ENCODE measurements at regions not wholly inside any gene's neighbourhood (a gene's known extent, or its start where the extent isn't known, plus 50 kb on each side); places are given as distances from the start of the nearest gene placed in this dataset.

DNA sequence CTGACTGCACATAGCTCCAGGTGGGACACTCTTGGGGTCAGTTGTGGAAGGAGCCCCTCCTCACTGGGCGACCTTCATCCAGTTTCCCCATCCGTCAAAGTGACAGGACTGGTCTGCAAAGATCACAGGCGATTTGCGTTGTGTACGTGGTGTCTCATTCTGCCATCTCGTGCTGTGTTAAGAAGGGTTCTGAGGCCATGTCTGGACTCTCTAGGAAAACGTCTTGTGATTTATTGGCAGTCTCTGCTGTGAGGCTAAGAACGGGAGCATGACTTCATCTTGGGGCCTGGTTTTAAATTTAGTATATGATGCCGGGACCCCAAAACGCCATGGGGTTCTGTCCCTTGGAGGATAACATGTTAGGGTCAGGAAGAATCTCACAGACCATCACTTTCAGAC is 65.2 kb upstream of the CIBAR2 start:
- peaks cover 5% of the 10 kb centered on the region; the same call in 1 of the 2 replicates for H3K79me2 ChIP-seq (ENCODE audit: low read depth)
- no peaks in the 10 kb centered on the region for H3K9me3 ChIP-seq (ENCODE audit: insufficient read depth, low read depth)
- intact Hi-C loops (cut with micrococcal nuclease; ENCODE audit: unreplicated experiment) = no loop called here
- no peaks in the 10 kb centered on the region for H3K9me2 ChIP-seq (ENCODE audit: insufficient read depth)
- H3K4me1 ChIP-seq (replicated peaks; ENCODE audit: insufficient read depth) = peaks cover 27% of the 10 kb centered on the region
- H3K27me3 ChIP-seq (ENCODE audit: insufficient read depth, low read depth) = no peaks in the 10 kb centered on the region
- peak in 1 of 2 experiments; percentile 18 for DNase-seq
- peaks cover 17% of the 10 kb centered on the region; the same call in 1 of the 2 replicates for H3F3A ChIP-seq (ENCODE audit: insufficient read depth, low read depth)
- H3K4me2 ChIP-seq = no peak overlapping the region
- TF ChIP-seq CTCF (conservative IDR thresholded peaks at IDR 0.05) = no peak
- no peak for TF ChIP-seq EZH2 (IDR thresholded peaks at IDR 0.05; ENCODE audit: low read depth)
- no peak overlapping the region for H3K27ac ChIP-seq
- H3K4me3 ChIP-seq = no peak overlapping the region
- H3K36me3 ChIP-seq (ENCODE audit: low read depth) = no peaks in the 10 kb centered on the region
- no TSS peak for BruUV-seq (replicated peaks)
- H2AFZ ChIP-seq = no peak overlapping the region
- H4K20me1 ChIP-seq (ENCODE audit: insufficient read depth) = no peaks in the 10 kb centered on the region
- ChIA-PET CTCF (no interaction called here), POLR2A (ENCODE audit: unreplicated experiment) (no interaction called here)

GRCh38 chr16:85178006-85178591 is 65.8 kb upstream of the CIBAR2 start:
- CTCF ChIA-PET = no interaction called here
- peaks cover 21% of the 10 kb centered on the region for H3K4me1 ChIP-seq (replicated peaks; ENCODE audit: insufficient read depth)
- intact Hi-C loops (cut with micrococcal nuclease; ENCODE audit: unreplicated experiment) = no loop called here
- H2AFZ ChIP-seq = no peak overlapping the region
- H3K9me3 ChIP-seq (ENCODE audit: insufficient read depth, low read depth) = no peaks in the 10 kb centered on the region
- DNase-seq = peak in 1 of 2 experiments; percentile 3
- H3F3A ChIP-seq (ENCODE audit: insufficient read depth, low read depth) = peaks cover 12% of the 10 kb centered on the region; the same call in 1 of the 2 replicates
- no TSS peak for BruUV-seq (replicated peaks)
- no peak overlapping the region for H3K4me3 ChIP-seq
- H3K4me2 ChIP-seq = no peak overlapping the region
- TF ChIP-seq EZH2 (IDR thresholded peaks at IDR 0.05; ENCODE audit: low read depth) (no peak), CTCF (conservative IDR thresholded peaks at IDR 0.05) (no peak)
- POLR2A ChIA-PET (ENCODE audit: unreplicated experiment) = no interaction called here
- H3K9me2 ChIP-seq (ENCODE audit: insufficient read depth) = no peaks in the 10 kb centered on the region
- no peaks in the 10 kb centered on the region for H4K20me1 ChIP-seq (ENCODE audit: insufficient read depth)
- H3K79me2 ChIP-seq (ENCODE audit: low read depth) = peaks cover 5% of the 10 kb centered on the region; the same call in 1 of the 2 replicates
- H3K27me3 ChIP-seq (ENCODE audit: insufficient read depth, low read depth) = no peaks in the 10 kb centered on the region
- no peak overlapping the region for H3K27ac ChIP-seq
- no peaks in the 10 kb centered on the region for H3K36me3 ChIP-seq (ENCODE audit: low read depth)

- H3K4me2 ChIP-seq = no peak overlapping the region
- CTCF ChIA-PET = no interaction called here
Observed at GRCh38 chr16:85178596-85178995, 66.3 kb upstream of the CIBAR2 start.

More at GRCh38 chr16:85178596-85178995, 66.3 kb upstream of the CIBAR2 start:
- POLR2A ChIA-PET (ENCODE audit: unreplicated experiment) = no interaction called here
- Histone ChIP-seq H3K27ac (no peak overlapping the region), H4K20me1 (ENCODE audit: insufficient read depth) (no peaks in the 10 kb centered on the region), H3F3A (ENCODE audit: insufficient read depth, low read depth) (peaks cover 7% of the 10 kb centered on the region; the same call in 1 of the 2 replicates), H3K9me3 (ENCODE audit: insufficient read depth, low read depth) (no peaks in the 10 kb centered on the region), H3K9me2 (ENCODE audit: insufficient read depth) (no peaks in the 10 kb centered on the region), H3K27me3 (ENCODE audit: insufficient read depth, low read depth) (no peaks in the 10 kb centered on the region), H3K4me3 (no peak overlapping the region), H3K79me2 (ENCODE audit: low read depth) (peaks cover 5% of the 10 kb centered on the region; the same call in 1 of the 2 replicates), H2AFZ (no peak overlapping the region), H3K36me3 (ENCODE audit: low read depth) (no peaks in the 10 kb centered on the region), H3K4me1 (replicated peaks; ENCODE audit: insufficient read depth) (peaks cover 16% of the 10 kb centered on the region)
- TF ChIP-seq CTCF (conservative IDR thresholded peaks at IDR 0.05) = no peak
- no peak for TF ChIP-seq EZH2 (IDR thresholded peaks at IDR 0.05; ENCODE audit: low read depth)
- intact Hi-C loops (cut with micrococcal nuclease; ENCODE audit: unreplicated experiment) = no loop called here
- no peak for DNase-seq
- BruUV-seq (replicated peaks) = no TSS peak

Measured in PC-9 (cell line).